GM12878 (cell line): ENCODE measurements at regions not wholly inside any gene's neighbourhood (a gene's known extent, or its start where the extent isn't known, plus 50 kb on each side); places are given as distances from the start of the nearest gene placed in this dataset.
"Not testable (repeated sequence)": the region's sequence is repeated elsewhere in the genome, so short reads cannot be mapped to it uniquely, and the experiment has no call there.

Source experiments
- ATAC-seq: fragments of 200-7000 bp; cut with Tn5 transposase; 3 replicates; pipeline ENCODE4 v1.9.1; 2020; ENCODE audit warnings: mild to moderate bottlenecking, moderate library complexity
- BruUV-seq: library from RNA; stranded (reverse); fragments of 400-500 nt; replicated peaks from 2 replicates; lab custom pipeline; 2021; lab: Mats Ljungman, UMichigan
- CTCF ChIA-PET: fragments of 300-600 bp; sonication (Branson Sonifier 250); formaldehyde crosslinking; extraction: SDS; loops from one replicate; lab custom pipeline; 2021; ENCODE audit warnings: inconsistent platforms; lab: Yijun Ruan, JAX
- POLR2A ChIA-PET: fragments of 350-600 bp; formaldehyde crosslinking; extraction: SDS; loops from one replicate; lab custom pipeline; 2021; ENCODE audit warnings: inconsistent platforms; lab: Charles Lee
- RAD21 ChIA-PET: fragments of 300-600 bp; sonication (Branson Sonifier 250); formaldehyde crosslinking; loops from one replicate; lab custom pipeline; 2023; ENCODE audit warnings: antibody characterized with exemption; ENCODE audit not compliant: unreplicated experiment; lab: Charles Lee
- SMC1A ChIA-PET: fragments of 300-600 bp; sonication (Branson Sonifier 250); formaldehyde crosslinking; loops from one replicate; lab custom pipeline; 2023; ENCODE audit not compliant: unreplicated experiment, uncharacterized antibody; lab: Charles Lee
- DNase-seq: peaks from one replicate; pipeline ENCODE4 v3.0.0-alpha.2; 2011; ENCODE audit warnings: low read depth, low spot score
- FAIRE-seq: peaks from 3 replicates; lab custom pipeline; 2011; peaks lifted over from hg19 to GRCh38; lab: Jason Lieb, UNC
- H2AFZ ChIP-seq: 2 replicates; pipeline ENCODE4 v1.6.0; 2011; ENCODE audit warnings: low read depth, low read length, control low read depth; ENCODE audit not compliant: control insufficient read depth
- H3K27ac ChIP-seq: 2 replicates; pipeline ENCODE4 v1.5.1; 2011; ENCODE audit warnings: control low read depth; ENCODE audit not compliant: control insufficient read depth, insufficient read depth
- H3K27me3 ChIP-seq, 2 experiments: replicated peaks in 1 of 2; 2 replicates each; pipeline versions ENCODE4 v1.6.0 to v1.6.1; 2011; ENCODE audit warnings: low read length in 1 of 2; ENCODE audit not compliant: control insufficient read depth in 2 of 2, insufficient read depth in 2 of 2
- H3K36me3 ChIP-seq, 2 experiments: 2 replicates each; pipeline ENCODE4 v1.5.1; 2011; ENCODE audit warnings: low read length in 1 of 2; ENCODE audit not compliant: control insufficient read depth in 2 of 2, insufficient read depth in 2 of 2
- H3K4me1 ChIP-seq: 2 replicates; pipeline ENCODE4 v1.6.1; 2011; ENCODE audit warnings: mild to moderate bottlenecking, low read length, moderate library complexity, mixed read lengths; ENCODE audit not compliant: control insufficient read depth, insufficient read depth
- H3K4me2 ChIP-seq: 2 replicates; pipeline ENCODE4 v1.6.0; 2011; ENCODE audit warnings: control low read depth; ENCODE audit not compliant: control insufficient read depth, insufficient read depth
- H3K4me3 ChIP-seq: fragments of 200-600 bp; sonication (generic); 2 replicates; pipeline ENCODE4 v1.5.1; 2016
- H3K79me2 ChIP-seq: 2 replicates; pipeline ENCODE4 v1.6.0; 2011; ENCODE audit warnings: low read length; ENCODE audit not compliant: control insufficient read depth, insufficient read depth
- H3K9ac ChIP-seq: 2 replicates; pipeline ENCODE4 v1.8.0; 2011; ENCODE audit warnings: low read length, control low read depth, mixed read lengths; ENCODE audit not compliant: control insufficient read depth, insufficient read depth
- H3K9me3 ChIP-seq: replicated peaks from 3 replicates; pipeline ENCODE4 v1.5.1; 2011; ENCODE audit warnings: mild to moderate bottlenecking, low read length; ENCODE audit not compliant: control insufficient read depth, insufficient read depth
- H4K20me1 ChIP-seq: 2 replicates; pipeline ENCODE4 v1.6.0; 2011; ENCODE audit not compliant: control insufficient read depth, insufficient read depth
- WGBS: methylation state at CpG from one replicate; pipeline ENCODE4 v1.1.6; 2016; ENCODE audit warnings: low lambda C conversion rate; ENCODE audit not compliant: insufficient replicate concordance, insufficient coverage; ENCODE audit errors: missing lambda C conversion rate; 5-methylcytosine and 5-hydroxymethylcytosine counted together
- in situ Hi-C: fragments of 300-500 bp; cut with MboI; formaldehyde crosslinking; loops from 9 replicates; pipeline ENCODE4 v1.14.3; 2018; ENCODE audit warnings: mixed read lengths
- intact Hi-C: fragments of 100-400 bp; cut with micrococcal nuclease; formaldehyde crosslinking; loops from one replicate; pipeline ENCODE4 v1.14.2; 2022; ENCODE audit not compliant: unreplicated experiment

GRCh38 chr15:20187370-20188355 lies 353.9 kb downstream of the GOLGA6L6 start:
- H3K36me3 ChIP-seq, H3K27ac ChIP-seq, BruUV-seq, RAD21 ChIA-PET, DNase-seq, H2AFZ ChIP-seq, FAIRE-seq, H3K9ac ChIP-seq, H3K4me2 ChIP-seq, H3K27me3 ChIP-seq, intact Hi-C loops, SMC1A ChIA-PET, H3K79me2 ChIP-seq, H3K4me1 ChIP-seq, POLR2A ChIA-PET, H4K20me1 ChIP-seq, H3K4me3 ChIP-seq, H3K9me3 ChIP-seq, in situ Hi-C loops, CTCF ChIA-PET, ATAC-seq: not testable (repeated sequence)
- 0% methylated on average over 1 of the region's 1 CpG for WGBS

- 80% methylated on average over 2 of the region's 13 CpGs for WGBS
- in situ Hi-C loops, FAIRE-seq: not testable (repeated sequence)
These were observed 356.7 kb downstream of the GOLGA6L6 start for GRCh38 chr15:20184879-20185278.

GRCh38 chr15:20168221-20168620 lies 373.4 kb downstream of the GOLGA6L6 start:
- CTCF ChIA-PET, H3K36me3 ChIP-seq, DNase-seq, H3K4me1 ChIP-seq, RAD21 ChIA-PET, H3K4me3 ChIP-seq, H2AFZ ChIP-seq, H3K27me3 ChIP-seq, BruUV-seq, POLR2A ChIA-PET, SMC1A ChIA-PET, H3K9ac ChIP-seq, FAIRE-seq, ATAC-seq, H3K27ac ChIP-seq, intact Hi-C loops, in situ Hi-C loops, H3K9me3 ChIP-seq, H4K20me1 ChIP-seq, H3K4me2 ChIP-seq, H3K79me2 ChIP-seq: not testable (repeated sequence)
- WGBS, result 0% methylated on average over 2 of the region's 33 CpGs

More at GRCh38 chr15:20184879-20185278, 356.7 kb downstream of the GOLGA6L6 start:
- SMC1A ChIA-PET, CTCF ChIA-PET, H3K9ac ChIP-seq, H3K9me3 ChIP-seq, intact Hi-C loops, H3K36me3 ChIP-seq, BruUV-seq, H2AFZ ChIP-seq, POLR2A ChIA-PET, H3K79me2 ChIP-seq, H3K4me3 ChIP-seq, H3K4me1 ChIP-seq, H3K27me3 ChIP-seq, ATAC-seq, DNase-seq, H3K4me2 ChIP-seq, RAD21 ChIA-PET, H3K27ac ChIP-seq, H4K20me1 ChIP-seq: not testable (repeated sequence)

GRCh38 chr15:20153528-20153927 lies 388.1 kb downstream of the GOLGA6L6 start:
- RAD21 ChIA-PET, POLR2A ChIA-PET, H3K9me3 ChIP-seq, in situ Hi-C loops, SMC1A ChIA-PET, FAIRE-seq, intact Hi-C loops, BruUV-seq, DNase-seq, H3K4me1 ChIP-seq, H3K27me3 ChIP-seq, ATAC-seq, H3K4me3 ChIP-seq, H3K79me2 ChIP-seq, H3K36me3 ChIP-seq, H2AFZ ChIP-seq, H4K20me1 ChIP-seq, H3K27ac ChIP-seq, CTCF ChIA-PET, H3K9ac ChIP-seq, H3K4me2 ChIP-seq: not testable (repeated sequence)
- WGBS, result 80% methylated on average over 1 of the region's 9 CpGs
